ENCODE measurements at regions not wholly inside any gene's neighbourhood (a gene's known extent, or its start where the extent isn't known, plus 50 kb on each side); places are given as distances from the start of the nearest gene placed in this dataset.

DNA sequence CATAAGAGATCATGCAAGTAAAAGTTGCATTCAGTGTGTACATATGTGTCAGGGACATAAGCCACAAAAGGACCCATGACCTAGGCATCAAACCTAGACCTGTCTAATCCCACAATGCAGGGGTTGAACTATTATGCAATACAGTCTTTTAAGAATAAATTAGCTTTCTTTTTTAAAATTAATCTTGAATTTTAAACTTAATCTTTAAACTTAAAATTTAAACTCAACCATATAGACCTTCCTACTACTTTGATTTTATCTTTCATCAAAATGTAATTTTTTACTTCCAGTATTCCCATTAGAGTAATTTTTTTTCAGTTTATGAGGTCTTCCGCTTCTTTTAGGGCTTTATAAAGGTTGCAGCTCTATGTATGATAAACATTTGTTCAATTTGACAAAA lies 702.9 kb downstream of the SUCLG1 start:
- H3K4me1 Mint-ChIP-seq (ENCODE audit: low read depth): no peaks in the 10 kb centered on the region
- no peaks in the 10 kb centered on the region for H3K36me3 Mint-ChIP-seq (ENCODE audit: low read depth)
- H3K4me3 Mint-ChIP-seq: no peak overlapping the region
- no peaks in the 10 kb centered on the region for H3K27me3 Mint-ChIP-seq
- no peak for DNase-seq
- H3K27ac Mint-ChIP-seq: no peak overlapping the region
- H3K9me3 Mint-ChIP-seq: peaks cover 8% of the 10 kb centered on the region

DNA sequence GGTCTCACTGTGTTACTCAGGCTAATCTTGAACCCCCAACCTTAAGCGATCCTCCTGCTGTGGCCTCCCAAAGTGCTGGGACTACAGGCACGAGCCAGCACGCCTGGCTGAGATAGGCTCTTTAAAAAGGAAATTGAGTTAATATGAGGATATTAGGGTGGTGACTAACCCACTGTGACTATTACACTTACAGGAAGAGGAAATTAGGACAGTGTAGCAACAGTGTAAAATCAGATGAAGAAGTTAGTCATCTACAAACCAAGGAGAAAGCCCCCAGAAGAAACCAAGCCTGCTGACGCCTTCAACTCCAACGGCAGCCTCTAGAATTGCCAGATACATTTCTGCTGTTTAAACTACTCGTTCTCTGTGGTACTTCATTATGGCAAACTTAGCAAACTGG lies 711.9 kb downstream of the SUCLG1 start:
- Mint-ChIP-seq H3K27me3 (no peaks in the 10 kb centered on the region), H3K4me3 (no peak overlapping the region), H3K36me3 (ENCODE audit: low read depth) (no peaks in the 10 kb centered on the region), H3K4me1 (ENCODE audit: low read depth) (no peaks in the 10 kb centered on the region), H3K9me3 (peaks cover 5% of the 10 kb centered on the region), H3K27ac (no peak overlapping the region)
- no peak for DNase-seq

DNA sequence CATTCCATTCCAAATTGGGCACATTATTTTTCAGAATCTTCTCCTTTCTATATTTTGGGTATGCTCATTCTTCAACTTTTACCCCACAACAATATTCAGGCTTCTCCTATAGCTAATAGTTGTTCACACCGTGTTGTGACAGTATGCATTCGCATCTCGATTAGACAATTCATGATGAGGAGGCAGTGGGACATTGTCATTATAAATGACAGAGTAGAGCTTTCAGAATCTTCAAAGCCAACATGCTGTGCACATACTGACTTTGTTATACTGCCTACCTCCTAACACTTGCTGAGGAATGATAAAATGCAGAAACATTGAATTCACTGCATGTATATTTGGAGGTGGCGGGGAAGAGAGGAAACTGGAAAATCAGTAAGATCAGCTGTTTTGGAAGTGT lies 714.2 kb downstream of the SUCLG1 start:
- H3K4me1 Mint-ChIP-seq (ENCODE audit: low read depth): no peaks in the 10 kb centered on the region
- H3K27me3 Mint-ChIP-seq: no peaks in the 10 kb centered on the region
- DNase-seq: no peak
- no peak overlapping the region for H3K27ac Mint-ChIP-seq
- peaks cover 13% of the 10 kb centered on the region for H3K9me3 Mint-ChIP-seq
- H3K4me3 Mint-ChIP-seq: no peak overlapping the region
- no peaks in the 10 kb centered on the region for H3K36me3 Mint-ChIP-seq (ENCODE audit: low read depth)

DNA sequence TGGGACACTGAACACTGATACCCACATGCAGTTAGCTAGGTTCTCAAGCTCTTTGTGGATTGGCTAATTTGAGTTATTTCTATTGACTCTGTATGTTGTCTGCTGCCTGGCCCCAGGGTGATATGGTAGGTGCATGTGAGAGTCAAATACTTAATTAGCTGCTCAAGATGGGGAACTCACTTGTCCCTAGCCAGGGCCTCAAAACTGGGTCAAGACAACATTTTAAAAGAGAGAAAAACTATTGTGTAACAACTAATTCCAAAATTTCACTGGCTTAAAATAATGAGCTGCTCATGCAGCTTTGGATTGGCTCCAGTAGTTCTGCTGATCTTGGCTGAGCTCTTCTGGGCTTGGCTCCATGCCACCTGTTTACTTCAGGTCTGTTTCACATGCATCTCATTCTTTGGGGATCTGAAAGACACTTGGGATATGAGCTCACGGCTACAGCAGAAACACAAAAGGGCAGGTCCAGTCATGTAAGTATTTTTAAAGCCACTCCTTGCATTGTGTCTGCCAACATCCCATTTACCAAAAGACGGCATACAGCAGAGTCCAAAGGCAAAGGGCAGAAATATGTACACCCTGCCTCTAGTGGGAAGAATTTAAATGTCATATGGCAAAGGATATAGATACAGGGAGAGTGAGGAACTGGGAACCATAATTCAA lies 716.8 kb downstream of the SUCLG1 start:
- H3K27me3 Mint-ChIP-seq: no peaks in the 10 kb centered on the region
- H3K9me3 Mint-ChIP-seq: peaks cover 14% of the 10 kb centered on the region
- no peaks in the 10 kb centered on the region for H3K36me3 Mint-ChIP-seq (ENCODE audit: low read depth)
- no peaks in the 10 kb centered on the region for H3K4me1 Mint-ChIP-seq (ENCODE audit: low read depth)
- no peak for DNase-seq
- no peak overlapping the region for H3K4me3 Mint-ChIP-seq
- H3K27ac Mint-ChIP-seq: no peak overlapping the region

DNA sequence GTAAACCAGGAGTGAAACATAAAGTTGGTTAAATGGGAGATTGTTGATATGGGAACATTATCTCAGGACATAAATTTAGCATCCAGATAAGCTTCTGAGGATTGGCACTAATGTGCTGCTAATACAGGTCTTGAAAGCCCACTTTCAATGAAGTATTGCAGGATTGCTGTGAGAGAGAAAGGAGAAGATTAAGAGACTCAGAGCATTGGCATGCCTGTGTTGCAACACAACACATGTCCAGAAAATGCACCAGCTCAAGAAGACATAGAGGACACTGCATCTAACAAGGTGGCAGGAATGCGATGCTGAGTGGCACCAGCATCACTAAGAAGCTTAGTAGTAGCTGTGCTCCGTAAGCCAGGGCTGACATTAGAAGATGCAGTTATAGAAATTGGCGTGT lies 728.9 kb downstream of the SUCLG1 start:
- Mint-ChIP-seq H3K27ac (no peak overlapping the region), H3K4me1 (ENCODE audit: low read depth) (no peaks in the 10 kb centered on the region), H3K36me3 (ENCODE audit: low read depth) (no peaks in the 10 kb centered on the region), H3K9me3 (no peaks in the 10 kb centered on the region), H3K4me3 (no peak overlapping the region), H3K27me3 (no peaks in the 10 kb centered on the region)
- DNase-seq: no peak

DNA sequence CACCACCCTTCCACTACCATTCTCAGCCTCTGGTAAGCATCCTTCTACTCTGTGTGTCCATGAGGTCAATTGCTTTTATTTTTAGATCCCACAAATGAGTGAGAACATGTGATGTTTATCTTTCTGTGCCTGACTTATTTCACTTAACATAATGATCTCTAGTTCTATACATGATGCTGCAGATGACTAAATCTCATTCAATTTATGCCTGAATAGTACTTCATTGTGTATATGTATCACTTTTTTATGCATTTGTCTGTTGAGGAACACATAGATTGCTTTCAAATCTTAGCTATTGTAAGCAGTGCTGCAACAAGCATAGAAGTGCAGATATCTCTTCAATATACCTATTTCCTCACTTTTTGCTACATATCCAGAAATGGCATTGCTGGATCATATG lies 733.3 kb downstream of the SUCLG1 start:
- DNase-seq: no peak
- no peaks in the 10 kb centered on the region for H3K4me1 Mint-ChIP-seq (ENCODE audit: low read depth)
- H3K27me3 Mint-ChIP-seq: no peaks in the 10 kb centered on the region
- no peaks in the 10 kb centered on the region for H3K36me3 Mint-ChIP-seq (ENCODE audit: low read depth)
- no peak overlapping the region for H3K4me3 Mint-ChIP-seq
- no peaks in the 10 kb centered on the region for H3K9me3 Mint-ChIP-seq
- no peak overlapping the region for H3K27ac Mint-ChIP-seq

DNA sequence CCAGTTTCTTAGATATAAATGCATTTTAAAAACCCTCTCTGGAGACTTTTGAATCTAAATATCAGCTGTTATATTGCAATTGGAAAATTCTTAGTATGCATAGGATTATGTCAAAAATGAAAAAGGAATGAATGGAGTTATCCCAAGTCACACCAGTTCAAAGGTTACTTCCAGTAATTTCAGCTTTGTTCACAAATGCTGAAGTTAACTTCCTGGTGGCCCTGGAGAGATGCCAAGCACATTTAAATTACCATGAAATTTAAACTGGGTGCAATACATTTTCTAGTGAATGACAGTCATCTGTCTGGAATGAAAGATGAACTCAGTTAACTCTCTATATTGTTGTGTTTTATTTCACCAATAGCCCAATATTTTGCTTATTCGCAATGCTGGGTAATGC lies 753.9 kb downstream of the SUCLG1 start:
- peaks cover 3% of the 10 kb centered on the region for H3K9me3 Mint-ChIP-seq
- no peaks in the 10 kb centered on the region for H3K36me3 Mint-ChIP-seq (ENCODE audit: low read depth)
- H3K4me3 Mint-ChIP-seq: no peak overlapping the region
- H3K27ac Mint-ChIP-seq: no peak overlapping the region
- no peak for DNase-seq
- no peaks in the 10 kb centered on the region for H3K4me1 Mint-ChIP-seq (ENCODE audit: low read depth)
- no peaks in the 10 kb centered on the region for H3K27me3 Mint-ChIP-seq

DNA sequence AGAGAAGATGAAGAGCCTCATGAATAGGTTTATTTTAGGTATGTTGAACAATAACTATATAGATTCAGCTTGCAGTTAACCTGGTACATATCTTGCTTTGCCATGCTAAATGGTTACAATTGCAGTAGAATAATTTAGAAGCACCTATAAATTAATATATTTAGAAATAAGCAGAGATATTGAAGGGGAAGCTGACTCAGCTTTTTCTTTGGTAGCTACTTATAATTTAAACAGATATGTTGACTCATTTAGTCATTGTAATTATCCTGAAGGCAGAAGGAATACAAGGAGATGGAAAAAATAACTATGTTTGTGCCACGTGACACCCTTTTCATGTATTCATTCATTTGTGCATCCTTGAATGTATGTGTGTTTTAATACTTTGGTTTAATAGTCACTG lies 755.5 kb downstream of the SUCLG1 start:
- Mint-ChIP-seq H3K4me3 (no peak overlapping the region), H3K27me3 (no peaks in the 10 kb centered on the region), H3K4me1 (ENCODE audit: low read depth) (no peaks in the 10 kb centered on the region), H3K36me3 (ENCODE audit: low read depth) (no peaks in the 10 kb centered on the region), H3K9me3 (peaks cover 3% of the 10 kb centered on the region), H3K27ac (no peak overlapping the region)
- no peak for DNase-seq

DNA sequence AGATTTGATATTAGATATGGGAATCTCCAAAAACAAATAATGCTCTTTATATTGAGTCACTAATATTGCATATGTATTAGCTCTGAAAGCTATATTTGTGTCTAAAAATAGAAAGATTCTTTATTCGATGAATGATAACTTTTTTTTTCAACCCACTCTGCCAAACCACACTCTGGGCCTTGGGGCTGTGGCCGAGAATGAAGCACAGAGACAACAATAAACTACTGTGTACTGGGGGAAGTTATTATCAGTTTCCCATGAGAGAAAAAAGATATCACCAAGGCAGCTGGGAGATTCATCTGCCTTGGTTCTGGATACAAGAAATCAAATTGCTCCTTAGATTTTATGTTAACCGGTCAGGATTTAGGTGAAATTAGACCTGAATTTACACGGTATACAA lies 762.2 kb downstream of the SUCLG1 start:
- no peak for DNase-seq
- H3K27me3 Mint-ChIP-seq: no peaks in the 10 kb centered on the region
- H3K36me3 Mint-ChIP-seq (ENCODE audit: low read depth): no peaks in the 10 kb centered on the region
- H3K4me1 Mint-ChIP-seq (ENCODE audit: low read depth): no peaks in the 10 kb centered on the region
- H3K9me3 Mint-ChIP-seq: peaks cover 8% of the 10 kb centered on the region
- no peak overlapping the region for H3K4me3 Mint-ChIP-seq
- H3K27ac Mint-ChIP-seq: no peak overlapping the region

DNA sequence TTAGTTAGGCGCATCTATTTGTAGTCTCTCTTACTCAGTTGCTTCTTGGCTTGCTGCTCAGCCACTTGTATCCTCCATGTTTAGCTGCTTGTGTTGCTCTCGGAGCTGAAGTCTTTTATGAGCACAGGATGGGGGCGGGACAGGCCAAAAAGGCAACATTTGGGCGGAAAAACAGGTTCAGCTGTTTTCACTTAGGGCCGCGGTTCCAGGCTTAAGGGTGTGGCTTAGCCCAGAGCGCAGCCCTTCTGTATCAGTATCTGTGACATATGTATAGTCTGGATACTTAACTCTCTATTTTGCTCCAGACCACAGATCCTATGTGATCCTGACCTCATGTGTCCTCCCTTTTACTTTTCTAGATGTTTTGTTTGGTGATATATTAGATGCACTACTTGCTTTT lies 763.5 kb downstream of the SUCLG1 start:
- no peak overlapping the region for H3K27ac Mint-ChIP-seq
- peaks cover 8% of the 10 kb centered on the region for H3K9me3 Mint-ChIP-seq
- no peak overlapping the region for H3K4me3 Mint-ChIP-seq
- no peak for DNase-seq
- H3K4me1 Mint-ChIP-seq (ENCODE audit: low read depth): no peaks in the 10 kb centered on the region
- H3K36me3 Mint-ChIP-seq (ENCODE audit: low read depth): no peaks in the 10 kb centered on the region
- H3K27me3 Mint-ChIP-seq: no peaks in the 10 kb centered on the region

DNA sequence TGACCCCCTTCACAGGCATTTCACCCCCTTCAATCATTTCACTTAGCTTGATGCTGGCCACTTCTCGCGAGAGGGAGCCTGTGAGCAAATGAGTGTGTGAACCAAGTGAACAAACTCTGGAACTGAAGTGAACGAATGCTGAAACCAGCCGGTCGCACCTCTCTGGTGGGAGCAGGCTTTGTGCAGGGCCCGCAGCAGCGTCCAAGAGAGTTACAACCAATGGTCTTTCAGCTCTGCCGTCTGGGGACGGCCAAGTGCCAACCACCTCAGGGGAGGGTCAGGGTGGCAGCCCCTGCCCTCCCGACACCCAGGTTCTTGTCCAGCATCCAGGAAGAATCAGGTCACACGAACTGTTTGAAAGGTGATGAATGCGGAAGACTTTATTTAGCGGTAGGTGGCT lies 764.0 kb downstream of the SUCLG1 start:
- no peaks in the 10 kb centered on the region for H3K27me3 Mint-ChIP-seq
- H3K27ac Mint-ChIP-seq: no peak overlapping the region
- no peaks in the 10 kb centered on the region for H3K4me1 Mint-ChIP-seq (ENCODE audit: low read depth)
- no peak for DNase-seq
- H3K4me3 Mint-ChIP-seq: no peak overlapping the region
- no peaks in the 10 kb centered on the region for H3K36me3 Mint-ChIP-seq (ENCODE audit: low read depth)
- H3K9me3 Mint-ChIP-seq: peaks cover 8% of the 10 kb centered on the region

DNA sequence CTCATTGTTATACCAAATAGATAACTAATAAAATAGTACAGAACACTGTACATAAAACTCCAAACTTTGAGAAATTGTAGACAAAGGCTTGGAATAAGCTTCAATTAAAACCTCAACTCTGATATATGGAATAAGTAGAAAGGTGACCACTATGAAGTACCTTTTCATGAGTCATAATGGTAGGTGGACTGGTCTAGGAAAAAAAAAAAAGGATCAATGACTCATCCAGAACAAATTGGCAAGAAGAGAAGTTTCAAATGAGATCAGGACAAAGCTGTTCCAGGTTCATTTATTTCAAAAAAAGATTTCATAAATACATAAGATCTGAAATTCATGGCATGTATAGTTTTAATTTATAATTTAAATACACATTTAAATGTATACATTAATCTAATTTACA lies 769.7 kb downstream of the SUCLG1 start:
- no peak overlapping the region for H3K4me3 Mint-ChIP-seq
- H3K36me3 Mint-ChIP-seq (ENCODE audit: low read depth): no peaks in the 10 kb centered on the region
- no peak for DNase-seq
- peaks cover 2% of the 10 kb centered on the region for H3K9me3 Mint-ChIP-seq
- no peak overlapping the region for H3K27ac Mint-ChIP-seq
- no peaks in the 10 kb centered on the region for H3K27me3 Mint-ChIP-seq
- H3K4me1 Mint-ChIP-seq (ENCODE audit: low read depth): no peaks in the 10 kb centered on the region

DNA sequence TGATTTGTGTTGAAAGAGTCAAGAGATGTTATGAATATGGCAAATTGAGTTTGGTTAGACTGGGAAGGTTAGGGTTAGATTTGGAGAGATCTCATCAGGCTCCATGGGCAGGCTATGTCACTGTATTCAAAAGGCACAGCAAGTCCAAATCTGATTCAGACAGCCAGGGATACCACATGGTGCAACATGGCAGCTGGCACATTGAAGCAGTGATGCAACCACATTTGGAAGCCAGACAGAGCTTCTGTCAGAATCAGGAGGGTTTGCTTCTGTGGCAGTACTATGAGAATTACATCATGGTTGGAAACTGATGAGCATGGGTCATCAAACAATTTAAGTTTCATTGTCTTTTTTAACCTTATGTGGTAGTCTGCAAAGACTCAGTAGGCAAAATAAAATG lies 772.2 kb downstream of the SUCLG1 start:
- no peaks in the 10 kb centered on the region for H3K36me3 Mint-ChIP-seq (ENCODE audit: low read depth)
- DNase-seq: no peak
- no peaks in the 10 kb centered on the region for H3K9me3 Mint-ChIP-seq
- no peak overlapping the region for H3K27ac Mint-ChIP-seq
- no peaks in the 10 kb centered on the region for H3K27me3 Mint-ChIP-seq
- no peaks in the 10 kb centered on the region for H3K4me1 Mint-ChIP-seq (ENCODE audit: low read depth)
- no peak overlapping the region for H3K4me3 Mint-ChIP-seq

DNA sequence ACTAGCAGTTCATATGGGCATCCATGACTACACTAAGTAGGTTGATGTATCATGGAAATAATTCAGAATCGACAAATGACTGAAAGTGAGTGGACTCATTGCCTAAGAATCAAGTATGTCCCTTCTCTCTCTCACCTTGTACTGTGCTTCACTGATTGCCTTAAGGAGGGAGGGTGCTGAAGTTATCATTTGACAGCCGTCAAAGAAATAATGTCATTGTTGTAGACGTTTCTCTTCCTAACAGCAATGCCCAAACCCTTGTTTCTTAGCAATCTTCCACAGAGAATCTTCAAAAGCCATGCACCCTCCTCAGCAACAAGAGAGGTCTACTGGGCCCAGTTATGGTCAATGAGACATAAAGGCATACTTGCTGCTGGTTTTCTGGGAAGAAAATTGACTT lies 785.0 kb downstream of the SUCLG1 start:
- H3K4me3 Mint-ChIP-seq: no peak overlapping the region
- H3K27me3 Mint-ChIP-seq: no peaks in the 10 kb centered on the region
- H3K4me1 Mint-ChIP-seq (ENCODE audit: low read depth): no peaks in the 10 kb centered on the region

DNA sequence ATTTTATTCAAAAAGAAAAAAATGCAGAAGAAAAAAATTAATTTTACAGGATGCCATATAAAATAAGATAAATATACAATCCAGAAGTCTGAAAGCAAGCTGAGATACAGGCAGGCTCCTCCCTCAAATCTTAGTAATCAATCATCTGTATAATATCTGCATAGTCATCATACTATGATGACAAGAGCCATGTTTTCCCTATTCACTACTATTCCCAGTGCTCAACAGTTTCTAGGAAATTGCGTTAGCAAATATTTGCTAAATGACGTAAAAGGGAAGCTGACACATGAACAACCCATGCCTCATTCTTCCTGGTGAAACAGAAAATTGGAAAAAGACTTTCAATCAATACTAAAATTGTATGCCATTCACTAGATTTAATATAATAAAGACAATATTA lies 793.2 kb downstream of the SUCLG1 start:
- no peak overlapping the region for H3K27ac Mint-ChIP-seq
- no peak for DNase-seq
- no peaks in the 10 kb centered on the region for H3K36me3 Mint-ChIP-seq (ENCODE audit: low read depth)
- no peak overlapping the region for H3K4me3 Mint-ChIP-seq
- H3K27me3 Mint-ChIP-seq: no peaks in the 10 kb centered on the region
- H3K9me3 Mint-ChIP-seq: peaks cover 4% of the 10 kb centered on the region
- H3K4me1 Mint-ChIP-seq (ENCODE audit: low read depth): no peaks in the 10 kb centered on the region

More for the DNA sequence above, 785.0 kb downstream of the SUCLG1 start:
- peaks cover 14% of the 10 kb centered on the region for H3K9me3 Mint-ChIP-seq
- no peak overlapping the region for H3K27ac Mint-ChIP-seq
- H3K36me3 Mint-ChIP-seq (ENCODE audit: low read depth): no peaks in the 10 kb centered on the region
- DNase-seq: no peak

DNA sequence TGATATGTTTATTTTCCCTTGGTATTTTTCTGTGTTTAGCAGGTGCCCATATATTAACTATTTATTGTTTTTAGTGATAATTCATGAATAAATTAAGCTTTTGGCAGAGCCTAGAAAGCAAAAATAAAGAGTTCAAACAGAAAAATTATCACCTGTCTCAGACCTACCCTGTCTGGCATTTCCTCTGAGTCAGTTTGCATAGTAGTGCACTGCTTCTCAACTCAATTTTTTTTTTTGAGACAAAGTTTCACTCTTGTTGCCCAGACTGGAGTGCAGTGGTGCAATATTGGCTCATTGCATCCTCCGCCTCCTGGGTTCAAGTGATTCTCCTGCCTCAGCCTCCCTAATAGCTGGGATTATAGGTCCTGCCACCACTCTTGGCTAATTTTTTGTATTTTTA lies 793.9 kb downstream of the SUCLG1 start:
- H3K36me3 Mint-ChIP-seq (ENCODE audit: low read depth): no peaks in the 10 kb centered on the region
- no peak overlapping the region for H3K4me3 Mint-ChIP-seq
- H3K4me1 Mint-ChIP-seq (ENCODE audit: low read depth): no peaks in the 10 kb centered on the region
- DNase-seq: no peak
- peaks cover 4% of the 10 kb centered on the region for H3K9me3 Mint-ChIP-seq
- H3K27me3 Mint-ChIP-seq: no peaks in the 10 kb centered on the region
- H3K27ac Mint-ChIP-seq: no peak overlapping the region
